GM23338 (cell line): ENCODE measurements at regions not wholly inside any gene's neighbourhood (a gene's known extent, or its start where the extent isn't known, plus 50 kb on each side); places are given as distances from the start of the nearest gene placed in this dataset.

Experiments used
- ATAC-seq: fragments of 200-7000 bp; cut with Tn5 transposase; 3 replicates; pipeline ENCODE4 v1.9.1; 2020
- DNase-seq: peaks from one replicate; pipeline ENCODE4 v3.0.0-alpha.2; 2015; ENCODE audit warnings: low spot score
- H2AFZ ChIP-seq: fragments of 200-600 bp; sonication (generic); 2 replicates; pipeline ENCODE4 v1.8.0; 2016; ENCODE audit warnings: antibody characterized with exemption, mild to moderate bottlenecking, moderate library complexity
- H3F3A ChIP-seq: fragments of 200-600 bp; sonication (generic); replicated peaks from 2 replicates; pipeline ENCODE4 v1.8.0; 2017; ENCODE audit warnings: antibody characterized with exemption, mixed run types, low read depth
- H3K27ac ChIP-seq: fragments of 200-600 bp; sonication (generic); 2 replicates; pipeline ENCODE4 v1.6.1; 2016; ENCODE audit warnings: low read depth
- H3K27me3 ChIP-seq: fragments of 200-600 bp; sonication (generic); 2 replicates; pipeline ENCODE4 v1.8.0; 2016; ENCODE audit warnings: mild to moderate bottlenecking, mixed run types, moderate library complexity; ENCODE audit not compliant: insufficient read depth
- H3K36me3 ChIP-seq: fragments of 200-600 bp; sonication (generic); 2 replicates; pipeline ENCODE4 v1.8.0; 2016; ENCODE audit warnings: mild to moderate bottlenecking; ENCODE audit not compliant: insufficient read depth
- H3K4me1 ChIP-seq: fragments of 200-600 bp; sonication (generic); 2 replicates; pipeline ENCODE4 v1.8.0; 2016; ENCODE audit warnings: mild to moderate bottlenecking, moderate library complexity; ENCODE audit not compliant: insufficient read depth
- H3K4me2 ChIP-seq: fragments of 200-600 bp; sonication (generic); 2 replicates; pipeline ENCODE4 v1.7.1; 2017; ENCODE audit warnings: mixed run types
- H3K4me3 ChIP-seq: fragments of 200-600 bp; sonication (generic); 2 replicates; pipeline ENCODE4 v1.6.1; 2016; ENCODE audit warnings: mixed run types
- H3K79me2 ChIP-seq: fragments of 200-600 bp; sonication (generic); replicated peaks from 2 replicates; pipeline ENCODE4 v1.8.0; 2017; ENCODE audit warnings: mild to moderate bottlenecking; ENCODE audit not compliant: insufficient read depth
- H3K9me2 ChIP-seq: fragments of 200-600 bp; sonication (generic); 2 replicates; pipeline ENCODE4 v1.8.0; 2017; ENCODE audit not compliant: insufficient read depth
- H4K20me1 ChIP-seq: fragments of 200-600 bp; sonication (generic); replicated peaks from 2 replicates; pipeline ENCODE4 v1.8.0; 2017; ENCODE audit warnings: mild to moderate bottlenecking; ENCODE audit not compliant: insufficient read depth
- H3K27ac Mint-ChIP-seq: 2 replicates; pipeline ENCODE4 v1.8.0; 2020; ENCODE audit warnings: inconsistent platforms, mild to moderate bottlenecking, moderate library complexity, mixed read lengths
- H3K27me3 Mint-ChIP-seq: 3 replicates; pipeline ENCODE4 v1.8.0; 2022; ENCODE audit warnings: low read depth, mild to moderate bottlenecking, moderate library complexity, mixed read lengths, inconsistent platforms; ENCODE audit not compliant: insufficient read depth, poor library complexity
- H3K36me3 Mint-ChIP-seq: 3 replicates; pipeline ENCODE4 v1.8.0; 2021; ENCODE audit warnings: low read depth, mild to moderate bottlenecking, inconsistent platforms, moderate library complexity, mixed read lengths
- H3K4me1 Mint-ChIP-seq: 3 replicates; pipeline ENCODE4 v1.8.0; 2020; ENCODE audit warnings: mild to moderate bottlenecking, inconsistent platforms, mixed read lengths
- H3K4me3 Mint-ChIP-seq: 3 replicates; pipeline ENCODE4 v1.8.0; 2021; ENCODE audit warnings: moderate library complexity, mild to moderate bottlenecking, inconsistent platforms, mixed read lengths
- H3K9me3 Mint-ChIP-seq: 3 replicates; pipeline ENCODE4 v1.8.0; 2020; ENCODE audit warnings: moderate library complexity, mild to moderate bottlenecking, inconsistent platforms, mixed read lengths
- CREB1 ChIP-seq: fragments of 250-450 bp; sonication (Bioruptor Pico); IDR thresholded peaks from 2 replicates; pipeline ENCODE4 v1.5.0; 2020; ENCODE audit warnings: low read depth, mild to moderate bottlenecking, moderate library complexity
- EZH2 ChIP-seq: fragments of 200-600 bp; sonication (generic); IDR thresholded peaks from one replicate; pipeline ENCODE4 v1.8.0; 2017; ENCODE audit warnings: antibody characterized with exemption, mild to moderate bottlenecking, low read depth; ENCODE audit not compliant: unreplicated experiment
- EZH2phosphoT487 ChIP-seq: fragments of 200-600 bp; sonication (generic); IDR thresholded peaks from one replicate; pipeline ENCODE4 v1.8.1; 2018; ENCODE audit warnings: antibody characterized with exemption; ENCODE audit not compliant: unreplicated experiment
- JUNB ChIP-seq: IDR thresholded peaks from one replicate; pipeline ENCODE4 v1.6.1; 2016; ENCODE audit warnings: antibody characterized with exemption; ENCODE audit not compliant: unreplicated experiment
- NANOG ChIP-seq: IDR thresholded peaks from 2 replicates; pipeline ENCODE4 v1.6.1; 2016; ENCODE audit warnings: antibody characterized with exemption, borderline replicate concordance
- POLR2AphosphoS5 ChIP-seq: IDR thresholded peaks from 2 replicates; pipeline ENCODE4 v1.6.1; 2016; ENCODE audit warnings: antibody characterized with exemption, low read depth
- STAT1 ChIP-seq: IDR thresholded peaks from one replicate; pipeline ENCODE4 v1.6.1; 2016; ENCODE audit warnings: antibody characterized with exemption; ENCODE audit not compliant: unreplicated experiment
- ZNF114 ChIP-seq: fragments of 250-450 bp; sonication (Bioruptor Pico); IDR thresholded peaks from 2 replicates; pipeline ENCODE4 v1.5.0; 2020; ENCODE audit warnings: mild to moderate bottlenecking, moderate library complexity
- ZNF331 ChIP-seq: fragments of 250-450 bp; sonication (Bioruptor Pico); IDR thresholded peaks from 2 replicates; pipeline ENCODE4 v1.5.0; 2020; ENCODE audit warnings: low read depth, mild to moderate bottlenecking, moderate library complexity
- TF ChIP-seq, protein P1 (sequence below), 2 experiments: fragments of 200-600 bp in 1 of 2; sonication (generic) in 1 of 2; conservative IDR thresholded peaks; 2 replicates each; pipeline versions ENCODE4 v1.5.1 to v1.6.1; 2016 to 2017; ENCODE audit warnings: antibody characterized with exemption in 2 of 2, low read depth in 2 of 2, mild to moderate bottlenecking in 2 of 2, moderate library complexity in 1 of 2
- TF ChIP-seq, protein P2 (sequence below): fragments of 250-450 bp; sonication (Bioruptor Pico); IDR thresholded peaks from 2 replicates; pipeline ENCODE4 v1.5.0; 2020; ENCODE audit warnings: mild to moderate bottlenecking, moderate library complexity
- TF ChIP-seq, protein P3 (sequence below): IDR thresholded peaks from one replicate; pipeline ENCODE4 v1.6.1; 2018; ENCODE audit warnings: antibody characterized with exemption; ENCODE audit not compliant: unreplicated experiment
- TF ChIP-seq, protein P4 (sequence below): IDR thresholded peaks from 2 replicates; pipeline ENCODE4 v1.6.1; 2016; ENCODE audit warnings: antibody characterized with exemption

DNA sequence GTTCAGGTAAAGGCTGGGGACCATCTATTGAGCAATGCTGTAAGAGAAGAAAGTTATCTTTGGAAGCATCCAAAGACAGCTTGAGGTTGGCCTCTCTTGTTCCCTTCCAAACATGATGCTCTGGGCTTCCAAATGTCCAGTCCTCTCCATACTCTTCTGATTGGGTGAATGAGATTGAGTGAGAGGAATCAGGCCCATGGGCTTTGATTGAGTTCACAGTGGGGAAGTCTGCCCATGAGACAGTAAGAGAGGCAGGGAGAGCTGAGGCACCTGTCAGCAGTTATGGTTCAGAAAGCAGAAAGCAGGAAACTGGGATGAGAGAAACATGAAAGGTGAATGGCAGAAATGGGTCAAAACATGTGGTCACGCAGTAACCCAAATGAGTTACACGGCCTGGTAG lies 1006.9 kb downstream of the VRK1 start:
- TF ChIP-seq EZH2 (no peak), NANOG (no peak), EZH2phosphoT487 (no peak), CREB1 (CRISPR knock-in tag) (no peak), POLR2AphosphoS5 (no peak), STAT1 (no peak), ZNF331 (no peak), ZNF114 (no peak), JUNB (no peak)
- TF ChIP-seq, protein P1, sequence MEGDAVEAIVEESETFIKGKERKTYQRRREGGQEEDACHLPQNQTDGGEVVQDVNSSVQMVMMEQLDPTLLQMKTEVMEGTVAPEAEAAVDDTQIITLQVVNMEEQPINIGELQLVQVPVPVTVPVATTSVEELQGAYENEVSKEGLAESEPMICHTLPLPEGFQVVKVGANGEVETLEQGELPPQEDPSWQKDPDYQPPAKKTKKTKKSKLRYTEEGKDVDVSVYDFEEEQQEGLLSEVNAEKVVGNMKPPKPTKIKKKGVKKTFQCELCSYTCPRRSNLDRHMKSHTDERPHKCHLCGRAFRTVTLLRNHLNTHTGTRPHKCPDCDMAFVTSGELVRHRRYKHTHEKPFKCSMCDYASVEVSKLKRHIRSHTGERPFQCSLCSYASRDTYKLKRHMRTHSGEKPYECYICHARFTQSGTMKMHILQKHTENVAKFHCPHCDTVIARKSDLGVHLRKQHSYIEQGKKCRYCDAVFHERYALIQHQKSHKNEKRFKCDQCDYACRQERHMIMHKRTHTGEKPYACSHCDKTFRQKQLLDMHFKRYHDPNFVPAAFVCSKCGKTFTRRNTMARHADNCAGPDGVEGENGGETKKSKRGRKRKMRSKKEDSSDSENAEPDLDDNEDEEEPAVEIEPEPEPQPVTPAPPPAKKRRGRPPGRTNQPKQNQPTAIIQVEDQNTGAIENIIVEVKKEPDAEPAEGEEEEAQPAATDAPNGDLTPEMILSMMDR (conservative IDR thresholded peaks at IDR 0.05; ENCODE audit: low read depth in 2 of 2), result no peak
- TF ChIP-seq, protein P2, sequence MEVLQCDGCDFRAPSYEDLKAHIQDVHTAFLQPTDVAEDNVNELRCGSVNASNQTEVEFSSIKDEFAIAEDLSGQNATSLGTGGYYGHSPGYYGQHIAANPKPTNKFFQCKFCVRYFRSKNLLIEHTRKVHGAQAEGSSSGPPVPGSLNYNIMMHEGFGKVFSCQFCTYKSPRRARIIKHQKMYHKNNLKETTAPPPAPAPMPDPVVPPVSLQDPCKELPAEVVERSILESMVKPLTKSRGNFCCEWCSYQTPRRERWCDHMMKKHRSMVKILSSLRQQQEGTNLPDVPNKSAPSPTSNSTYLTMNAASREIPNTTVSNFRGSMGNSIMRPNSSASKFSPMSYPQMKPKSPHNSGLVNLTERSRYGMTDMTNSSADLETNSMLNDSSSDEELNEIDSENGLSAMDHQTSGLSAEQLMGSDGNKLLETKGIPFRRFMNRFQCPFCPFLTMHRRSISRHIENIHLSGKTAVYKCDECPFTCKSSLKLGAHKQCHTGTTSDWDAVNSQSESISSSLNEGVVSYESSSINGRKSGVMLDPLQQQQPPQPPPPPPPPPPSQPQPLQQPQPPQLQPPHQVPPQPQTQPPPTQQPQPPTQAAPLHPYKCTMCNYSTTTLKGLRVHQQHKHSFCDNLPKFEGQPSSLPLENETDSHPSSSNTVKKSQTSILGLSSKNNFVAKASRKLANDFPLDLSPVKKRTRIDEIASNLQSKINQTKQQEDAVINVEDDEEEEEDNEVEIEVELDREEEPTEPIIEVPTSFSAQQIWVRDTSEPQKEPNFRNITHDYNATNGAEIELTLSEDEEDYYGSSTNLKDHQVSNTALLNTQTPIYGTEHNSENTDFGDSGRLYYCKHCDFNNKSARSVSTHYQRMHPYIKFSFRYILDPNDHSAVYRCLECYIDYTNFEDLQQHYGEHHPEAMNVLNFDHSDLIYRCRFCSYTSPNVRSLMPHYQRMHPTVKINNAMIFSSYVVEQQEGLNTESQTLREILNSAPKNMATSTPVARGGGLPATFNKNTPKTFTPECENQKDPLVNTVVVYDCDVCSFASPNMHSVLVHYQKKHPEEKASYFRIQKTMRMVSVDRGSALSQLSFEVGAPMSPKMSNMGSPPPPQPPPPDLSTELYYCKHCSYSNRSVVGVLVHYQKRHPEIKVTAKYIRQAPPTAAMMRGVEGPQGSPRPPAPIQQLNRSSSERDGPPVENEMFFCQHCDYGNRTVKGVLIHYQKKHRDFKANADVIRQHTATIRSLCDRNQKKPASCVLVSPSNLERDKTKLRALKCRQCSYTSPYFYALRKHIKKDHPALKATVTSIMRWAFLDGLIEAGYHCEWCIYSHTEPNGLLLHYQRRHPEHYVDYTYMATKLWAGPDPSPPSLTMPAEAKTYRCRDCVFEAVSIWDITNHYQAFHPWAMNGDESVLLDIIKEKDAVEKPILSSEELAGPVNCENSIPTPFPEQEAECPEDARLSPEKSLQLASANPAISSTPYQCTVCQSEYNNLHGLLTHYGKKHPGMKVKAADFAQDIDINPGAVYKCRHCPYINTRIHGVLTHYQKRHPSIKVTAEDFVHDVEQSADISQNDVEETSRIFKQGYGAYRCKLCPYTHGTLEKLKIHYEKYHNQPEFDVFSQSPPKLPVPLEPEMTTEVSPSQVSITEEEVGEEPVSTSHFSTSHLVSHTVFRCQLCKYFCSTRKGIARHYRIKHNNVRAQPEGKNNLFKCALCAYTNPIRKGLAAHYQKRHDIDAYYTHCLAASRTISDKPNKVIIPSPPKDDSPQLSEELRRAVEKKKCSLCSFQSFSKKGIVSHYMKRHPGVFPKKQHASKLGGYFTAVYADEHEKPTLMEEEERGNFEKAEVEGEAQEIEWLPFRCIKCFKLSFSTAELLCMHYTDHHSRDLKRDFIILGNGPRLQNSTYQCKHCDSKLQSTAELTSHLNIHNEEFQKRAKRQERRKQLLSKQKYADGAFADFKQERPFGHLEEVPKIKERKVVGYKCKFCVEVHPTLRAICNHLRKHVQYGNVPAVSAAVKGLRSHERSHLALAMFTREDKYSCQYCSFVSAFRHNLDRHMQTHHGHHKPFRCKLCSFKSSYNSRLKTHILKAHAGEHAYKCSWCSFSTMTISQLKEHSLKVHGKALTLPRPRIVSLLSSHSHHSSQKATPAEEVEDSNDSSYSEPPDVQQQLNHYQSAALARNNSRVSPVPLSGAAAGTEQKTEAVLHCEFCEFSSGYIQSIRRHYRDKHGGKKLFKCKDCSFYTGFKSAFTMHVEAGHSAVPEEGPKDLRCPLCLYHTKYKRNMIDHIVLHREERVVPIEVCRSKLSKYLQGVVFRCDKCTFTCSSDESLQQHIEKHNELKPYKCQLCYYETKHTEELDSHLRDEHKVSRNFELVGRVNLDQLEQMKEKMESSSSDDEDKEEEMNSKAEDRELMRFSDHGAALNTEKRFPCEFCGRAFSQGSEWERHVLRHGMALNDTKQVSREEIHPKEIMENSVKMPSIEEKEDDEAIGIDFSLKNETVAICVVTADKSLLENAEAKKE (CRISPR knock-in tag), result no peak
- TF ChIP-seq, protein P3, sequence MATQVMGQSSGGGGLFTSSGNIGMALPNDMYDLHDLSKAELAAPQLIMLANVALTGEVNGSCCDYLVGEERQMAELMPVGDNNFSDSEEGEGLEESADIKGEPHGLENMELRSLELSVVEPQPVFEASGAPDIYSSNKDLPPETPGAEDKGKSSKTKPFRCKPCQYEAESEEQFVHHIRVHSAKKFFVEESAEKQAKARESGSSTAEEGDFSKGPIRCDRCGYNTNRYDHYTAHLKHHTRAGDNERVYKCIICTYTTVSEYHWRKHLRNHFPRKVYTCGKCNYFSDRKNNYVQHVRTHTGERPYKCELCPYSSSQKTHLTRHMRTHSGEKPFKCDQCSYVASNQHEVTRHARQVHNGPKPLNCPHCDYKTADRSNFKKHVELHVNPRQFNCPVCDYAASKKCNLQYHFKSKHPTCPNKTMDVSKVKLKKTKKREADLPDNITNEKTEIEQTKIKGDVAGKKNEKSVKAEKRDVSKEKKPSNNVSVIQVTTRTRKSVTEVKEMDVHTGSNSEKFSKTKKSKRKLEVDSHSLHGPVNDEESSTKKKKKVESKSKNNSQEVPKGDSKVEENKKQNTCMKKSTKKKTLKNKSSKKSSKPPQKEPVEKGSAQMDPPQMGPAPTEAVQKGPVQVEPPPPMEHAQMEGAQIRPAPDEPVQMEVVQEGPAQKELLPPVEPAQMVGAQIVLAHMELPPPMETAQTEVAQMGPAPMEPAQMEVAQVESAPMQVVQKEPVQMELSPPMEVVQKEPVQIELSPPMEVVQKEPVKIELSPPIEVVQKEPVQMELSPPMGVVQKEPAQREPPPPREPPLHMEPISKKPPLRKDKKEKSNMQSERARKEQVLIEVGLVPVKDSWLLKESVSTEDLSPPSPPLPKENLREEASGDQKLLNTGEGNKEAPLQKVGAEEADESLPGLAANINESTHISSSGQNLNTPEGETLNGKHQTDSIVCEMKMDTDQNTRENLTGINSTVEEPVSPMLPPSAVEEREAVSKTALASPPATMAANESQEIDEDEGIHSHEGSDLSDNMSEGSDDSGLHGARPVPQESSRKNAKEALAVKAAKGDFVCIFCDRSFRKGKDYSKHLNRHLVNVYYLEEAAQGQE, result no peak
- TF ChIP-seq, protein P4, sequence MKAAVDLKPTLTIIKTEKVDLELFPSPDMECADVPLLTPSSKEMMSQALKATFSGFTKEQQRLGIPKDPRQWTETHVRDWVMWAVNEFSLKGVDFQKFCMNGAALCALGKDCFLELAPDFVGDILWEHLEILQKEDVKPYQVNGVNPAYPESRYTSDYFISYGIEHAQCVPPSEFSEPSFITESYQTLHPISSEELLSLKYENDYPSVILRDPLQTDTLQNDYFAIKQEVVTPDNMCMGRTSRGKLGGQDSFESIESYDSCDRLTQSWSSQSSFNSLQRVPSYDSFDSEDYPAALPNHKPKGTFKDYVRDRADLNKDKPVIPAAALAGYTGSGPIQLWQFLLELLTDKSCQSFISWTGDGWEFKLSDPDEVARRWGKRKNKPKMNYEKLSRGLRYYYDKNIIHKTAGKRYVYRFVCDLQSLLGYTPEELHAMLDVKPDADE, result no peak
- Histone ChIP-seq H3F3A (no peaks in the 10 kb centered on the region), H3K27ac (no peak overlapping the region), H3K4me2 (no peak overlapping the region), H2AFZ (no peak overlapping the region), H3K79me2 (no peaks in the 10 kb centered on the region), H4K20me1 (no peaks in the 10 kb centered on the region), H3K27me3 (no peaks in the 10 kb centered on the region), H3K4me1 (no peaks in the 10 kb centered on the region), H3K36me3 (no peaks in the 10 kb centered on the region), H3K4me3 (no peak overlapping the region), H3K9me2 (peaks cover 10% of the 10 kb centered on the region)
- H3K27ac Mint-ChIP-seq, result no peak overlapping the region
- DNase-seq (no peak), ATAC-seq (no peak)
- peaks cover 1% of the 10 kb centered on the region for H3K27me3 Mint-ChIP-seq
- no peaks in the 10 kb centered on the region for H3K36me3 Mint-ChIP-seq
- no peak overlapping the region for H3K4me3 Mint-ChIP-seq
- no peaks in the 10 kb centered on the region for H3K4me1 Mint-ChIP-seq
- H3K9me3 Mint-ChIP-seq, result no peaks in the 10 kb centered on the region
